ENCODE measurements at regions not wholly inside any gene's neighbourhood (a gene's known extent, or its start where the extent isn't known, plus 50 kb on each side); places are given as distances from the start of the nearest gene placed in this dataset.

DNA sequence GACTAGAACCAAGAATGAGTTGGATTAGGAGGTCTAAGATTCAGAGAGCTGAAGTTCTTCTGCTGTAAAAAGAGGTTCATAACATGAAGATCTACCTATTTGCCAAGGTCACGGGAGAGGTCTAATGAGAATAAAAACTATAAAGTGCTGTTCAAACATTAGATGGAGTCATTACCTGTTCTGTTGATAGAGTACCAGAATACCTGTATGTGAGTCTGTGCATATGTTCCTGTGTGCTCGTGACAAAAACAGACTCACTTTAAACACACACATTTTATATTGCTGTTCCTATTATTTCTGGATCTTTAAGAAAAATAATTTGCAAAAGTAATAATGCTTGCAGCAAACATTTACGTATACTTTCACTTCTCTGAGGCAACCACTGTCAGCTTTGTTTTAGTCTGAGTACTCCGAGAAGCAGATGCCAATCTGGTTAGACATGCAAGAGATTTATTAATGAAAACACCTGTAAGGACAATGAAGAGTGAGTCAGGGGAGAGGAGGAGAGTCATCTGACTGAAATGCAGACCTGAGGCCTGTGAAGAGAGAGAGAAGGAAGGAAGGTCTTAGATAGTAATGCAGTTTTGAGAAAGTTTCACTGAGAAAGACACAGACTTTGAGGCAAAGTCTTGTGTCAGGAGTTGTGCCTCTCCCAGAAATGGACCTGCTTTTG is 221.2 kb downstream of the SQOR start:
- no peaks in the 10 kb centered on the region for H3K27me3 ChIP-seq
- no peak for DNase-seq (ENCODE audit: low read depth in 1 of 2, low spot score in 1 of 2)
- H3K36me3 ChIP-seq, result no peaks in the 10 kb centered on the region
- H3K4me3 ChIP-seq, result no peak overlapping the region
- H3K9me3 ChIP-seq (ENCODE audit: low read depth), result no peaks in the 10 kb centered on the region
- TF ChIP-seq, protein P1, sequence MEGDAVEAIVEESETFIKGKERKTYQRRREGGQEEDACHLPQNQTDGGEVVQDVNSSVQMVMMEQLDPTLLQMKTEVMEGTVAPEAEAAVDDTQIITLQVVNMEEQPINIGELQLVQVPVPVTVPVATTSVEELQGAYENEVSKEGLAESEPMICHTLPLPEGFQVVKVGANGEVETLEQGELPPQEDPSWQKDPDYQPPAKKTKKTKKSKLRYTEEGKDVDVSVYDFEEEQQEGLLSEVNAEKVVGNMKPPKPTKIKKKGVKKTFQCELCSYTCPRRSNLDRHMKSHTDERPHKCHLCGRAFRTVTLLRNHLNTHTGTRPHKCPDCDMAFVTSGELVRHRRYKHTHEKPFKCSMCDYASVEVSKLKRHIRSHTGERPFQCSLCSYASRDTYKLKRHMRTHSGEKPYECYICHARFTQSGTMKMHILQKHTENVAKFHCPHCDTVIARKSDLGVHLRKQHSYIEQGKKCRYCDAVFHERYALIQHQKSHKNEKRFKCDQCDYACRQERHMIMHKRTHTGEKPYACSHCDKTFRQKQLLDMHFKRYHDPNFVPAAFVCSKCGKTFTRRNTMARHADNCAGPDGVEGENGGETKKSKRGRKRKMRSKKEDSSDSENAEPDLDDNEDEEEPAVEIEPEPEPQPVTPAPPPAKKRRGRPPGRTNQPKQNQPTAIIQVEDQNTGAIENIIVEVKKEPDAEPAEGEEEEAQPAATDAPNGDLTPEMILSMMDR (IDR thresholded peaks at IDR 0.05; ENCODE audit: low read depth, low read length), result no peak
- H3K4me1 ChIP-seq (ENCODE audit: low read depth), result no peaks in the 10 kb centered on the region
- H3K27ac ChIP-seq, result no peak overlapping the region

DNA sequence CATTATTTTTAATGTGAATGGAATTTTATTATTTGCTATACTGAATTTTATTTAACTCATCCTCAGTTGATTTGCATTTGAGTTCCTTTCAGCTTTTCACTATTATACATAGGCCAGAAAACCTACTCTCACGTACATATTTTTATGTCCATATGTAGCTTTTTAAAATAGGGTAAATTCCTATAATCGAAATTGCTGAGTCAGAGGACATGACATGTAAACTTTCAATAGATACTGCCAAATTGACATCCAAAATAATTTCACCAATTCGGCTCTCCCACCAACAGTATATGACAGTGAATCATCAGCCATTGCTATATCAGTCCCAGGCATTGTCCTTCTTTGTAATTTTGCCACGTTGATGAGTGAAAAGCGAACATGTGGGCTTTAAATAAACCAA is 222.5 kb downstream of the SQOR start:
- TF ChIP-seq, protein P1 (IDR thresholded peaks at IDR 0.05; ENCODE audit: low read depth, low read length), result no peak
- H3K36me3 ChIP-seq, result no peaks in the 10 kb centered on the region
- no peaks in the 10 kb centered on the region for H3K27me3 ChIP-seq
- no peak overlapping the region for H3K4me3 ChIP-seq
- no peaks in the 10 kb centered on the region for H3K4me1 ChIP-seq (ENCODE audit: low read depth)
- H3K27ac ChIP-seq, result no peak overlapping the region
- no peak for DNase-seq (ENCODE audit: low read depth in 1 of 2, low spot score in 1 of 2)
- no peaks in the 10 kb centered on the region for H3K9me3 ChIP-seq (ENCODE audit: low read depth)

DNA sequence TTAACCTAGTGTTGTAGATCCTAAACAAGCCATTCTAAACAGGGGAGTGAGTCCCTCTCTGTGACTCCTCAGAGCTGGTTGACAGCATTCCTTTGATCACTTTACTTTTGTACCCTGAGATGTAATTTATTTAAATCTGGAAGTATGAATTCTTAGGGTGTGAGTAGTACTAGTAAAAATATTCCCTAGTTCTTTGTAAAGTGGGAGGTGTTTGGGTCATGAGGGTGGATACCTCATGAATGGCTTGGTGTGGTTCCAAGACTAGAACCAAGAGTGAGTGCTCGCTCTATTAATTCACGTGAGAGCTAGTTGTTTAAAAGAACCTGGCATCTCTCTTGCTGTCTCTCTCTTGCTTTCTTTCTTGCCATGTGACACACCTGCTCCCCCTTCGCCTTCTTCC is 223.7 kb downstream of the SQOR start:
- Histone ChIP-seq H3K27ac (no peak overlapping the region), H3K4me3 (no peak overlapping the region), H3K9me3 (ENCODE audit: low read depth) (no peaks in the 10 kb centered on the region), H3K27me3 (no peaks in the 10 kb centered on the region), H3K4me1 (ENCODE audit: low read depth) (no peaks in the 10 kb centered on the region), H3K36me3 (no peaks in the 10 kb centered on the region)
- TF ChIP-seq, protein P1 (IDR thresholded peaks at IDR 0.05; ENCODE audit: low read depth, low read length), result no peak
- no peak for DNase-seq (ENCODE audit: low read depth in 1 of 2, low spot score in 1 of 2)

DNA sequence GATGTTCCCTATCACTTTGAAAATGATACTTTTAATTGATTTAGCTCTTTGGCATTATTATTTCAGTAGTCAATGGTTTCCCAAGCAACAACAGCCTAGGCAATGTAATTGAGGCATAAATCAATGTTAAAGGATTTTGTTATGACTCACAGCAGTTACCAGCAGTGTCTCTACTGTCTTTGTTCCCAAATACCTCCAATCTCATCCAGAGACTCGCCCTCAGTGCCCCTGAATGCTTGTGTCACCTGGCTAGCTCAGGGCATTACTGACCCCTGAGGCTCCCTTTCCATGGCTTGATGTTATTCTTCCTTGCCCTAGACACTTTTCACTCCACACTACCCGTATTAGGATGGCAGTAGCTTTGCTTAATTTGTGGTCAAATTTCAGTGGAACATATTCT is 227.2 kb downstream of the SQOR start:
- DNase-seq (ENCODE audit: low read depth in 1 of 2, low spot score in 1 of 2), result no peak
- Histone ChIP-seq H3K27me3 (no peaks in the 10 kb centered on the region), H3K4me3 (no peak overlapping the region), H3K9me3 (ENCODE audit: low read depth) (no peaks in the 10 kb centered on the region), H3K36me3 (no peaks in the 10 kb centered on the region), H3K27ac (no peak overlapping the region), H3K4me1 (ENCODE audit: low read depth) (no peaks in the 10 kb centered on the region)
- TF ChIP-seq, protein P1 (IDR thresholded peaks at IDR 0.05; ENCODE audit: low read depth, low read length), result no peak

DNA sequence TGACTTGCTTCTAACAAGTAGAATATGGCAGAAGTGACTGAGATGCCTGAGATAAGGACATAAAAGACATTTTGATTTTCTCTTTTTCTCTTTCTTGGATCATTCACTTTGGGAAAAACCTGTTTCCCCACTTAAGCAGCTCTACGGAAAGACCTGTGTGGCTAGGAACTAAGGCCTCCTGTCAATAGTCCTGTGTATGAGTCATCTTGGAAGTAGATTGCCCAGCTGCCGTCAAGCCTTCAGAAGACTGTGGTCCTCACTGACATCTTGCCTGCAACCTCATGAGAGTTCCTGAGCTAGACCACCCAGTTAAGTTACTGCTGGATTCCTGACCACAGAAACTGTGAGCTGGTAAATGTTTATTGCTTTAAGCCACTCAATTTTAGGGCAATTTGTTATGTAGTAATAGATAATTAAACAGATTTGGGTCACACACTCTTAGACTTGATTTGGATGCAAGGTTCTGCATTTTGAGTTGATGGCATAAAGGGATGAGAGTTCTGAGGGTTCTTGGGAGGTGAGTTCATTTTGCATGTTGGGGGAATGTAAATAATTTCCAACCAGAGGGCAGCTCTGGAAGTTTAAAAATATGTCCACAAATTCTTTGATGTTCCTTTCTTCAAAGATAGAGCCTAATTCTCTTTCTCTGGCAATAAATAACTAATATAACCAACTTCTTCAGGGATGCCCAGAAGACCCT is 229.2 kb downstream of the SQOR start:
- H3K27ac ChIP-seq, result no peak overlapping the region
- DNase-seq (ENCODE audit: low read depth in 1 of 2, low spot score in 1 of 2), result no peak
- TF ChIP-seq, protein P1 (IDR thresholded peaks at IDR 0.05; ENCODE audit: low read depth, low read length), result no peak
- no peaks in the 10 kb centered on the region for H3K4me1 ChIP-seq (ENCODE audit: low read depth)
- no peaks in the 10 kb centered on the region for H3K9me3 ChIP-seq (ENCODE audit: low read depth)
- no peaks in the 10 kb centered on the region for H3K36me3 ChIP-seq
- H3K4me3 ChIP-seq, result no peak overlapping the region
- no peaks in the 10 kb centered on the region for H3K27me3 ChIP-seq
